HG03457 (cell line): ENCODE measurements at regions not wholly inside any gene's neighbourhood (a gene's known extent, or its start where the extent isn't known, plus 50 kb on each side); places are given as distances from the start of the nearest gene placed in this dataset.
"Not testable (repeated sequence)": the region's sequence is repeated elsewhere in the genome, so short reads cannot be mapped to it uniquely, and the experiment has no call there.

Experiments used
- ATAC-seq: cut with Tn5 transposase; IDR thresholded peaks from one replicate; pipeline ENCODE4 v1.9.1; 2021; ENCODE audit warnings: moderate number of reproducible peaks; ENCODE audit not compliant: unreplicated experiment

- no peak for ATAC-seq
These were observed 190.3 kb upstream of the TAB2 start for GRCh38 chr6:149127212-149127611.

GRCh38 chr6:149128489-149129145 lies 188.9 kb upstream of the TAB2 start:
- ATAC-seq = no peak

GRCh38 chr6:149129371-149130077 lies 188.0 kb upstream of the TAB2 start:
- peak; percentile 63 for ATAC-seq

GRCh38 chr6:149130090-149130489 lies 187.4 kb upstream of the TAB2 start:
- ATAC-seq = no peak

- ATAC-seq = no peak
These were observed 187.0 kb upstream of the TAB2 start for GRCh38 chr6:149130508-149130907.

GRCh38 chr6:149131891-149132290 lies 185.6 kb upstream of the TAB2 start:
- ATAC-seq = no peak

GRCh38 chr6:149132336-149132735 lies 185.2 kb upstream of the TAB2 start:
- no peak for ATAC-seq

- ATAC-seq = no peak
These were observed 183.0 kb upstream of the TAB2 start for GRCh38 chr6:149134511-149134933.

GRCh38 chr6:149135809-149136208 lies 181.7 kb upstream of the TAB2 start:
- no peak for ATAC-seq

GRCh38 chr6:149136273-149136912 lies 181.1 kb upstream of the TAB2 start:
- no peak for ATAC-seq

GRCh38 chr6:149136913-149137286 lies 180.6 kb upstream of the TAB2 start:
- ATAC-seq = no peak

GRCh38 chr6:149137594-149137993 lies 179.9 kb upstream of the TAB2 start:
- ATAC-seq = no peak

GRCh38 chr6:149138089-149138488 lies 179.4 kb upstream of the TAB2 start:
- ATAC-seq = no peak

- no peak for ATAC-seq
These were observed 178.7 kb upstream of the TAB2 start for GRCh38 chr6:149138699-149139294.

GRCh38 chr6:149139782-149140136 lies 177.8 kb upstream of the TAB2 start:
- no peak for ATAC-seq

- peak; percentile 72 for ATAC-seq
These were observed 177.2 kb upstream of the TAB2 start for GRCh38 chr6:149140137-149140909.

- peak; percentile 58 for ATAC-seq
These were observed 176.6 kb upstream of the TAB2 start for GRCh38 chr6:149140910-149141290.

- ATAC-seq = no peak
These were observed 174.5 kb upstream of the TAB2 start for GRCh38 chr6:149142924-149143429.

- not testable (repeated sequence) for ATAC-seq
These were observed 171.7 kb upstream of the TAB2 start for GRCh38 chr6:149145800-149146199.

- no peak for ATAC-seq
These were observed 170.3 kb upstream of the TAB2 start for GRCh38 chr6:149147195-149147594.
